Kidney glomerular epithelial cell (primary cell): ENCODE measurements at regions not wholly inside any gene's neighbourhood (a gene's known extent, or its start where the extent isn't known, plus 50 kb on each side); places are given as distances from the start of the nearest gene placed in this dataset.

Experiments
- DNase-seq: peaks from one replicate; lab custom pipeline; 2025; lab: John Stamatoyannopoulos, UW

- no peak for DNase-seq
Observed at GRCh38 chr2:57957238-57957637, 89.4 kb upstream of the VRK2 start.

GRCh38 chr2:57959390-57959789 is 87.2 kb upstream of the VRK2 start:
- no peak for DNase-seq

- no peak for DNase-seq
Observed at GRCh38 chr2:57962861-57963260, 83.7 kb upstream of the VRK2 start.

- no peak for DNase-seq
Observed at GRCh38 chr2:57965219-57965618, 81.4 kb upstream of the VRK2 start.

- DNase-seq = no peak
Observed at GRCh38 chr2:57965961-57966360, 80.6 kb upstream of the VRK2 start.

- no peak for DNase-seq
Observed at GRCh38 chr2:57973621-57974186, 72.9 kb upstream of the VRK2 start.

GRCh38 chr2:57979158-57979557 is 67.4 kb upstream of the VRK2 start:
- no peak for DNase-seq

GRCh38 chr2:57981083-57981768 is 65.4 kb upstream of the VRK2 start:
- DNase-seq = peak; percentile 43

- DNase-seq = no peak
Observed at GRCh38 chr2:57987835-57988573, 58.6 kb upstream of the VRK2 start.

GRCh38 chr2:57990118-57990725 is 56.4 kb upstream of the VRK2 start:
- no peak for DNase-seq
